Smooth muscle cell (in vitro differentiated cells): ENCODE measurements at regions not wholly inside any gene's neighbourhood (a gene's known extent, or its start where the extent isn't known, plus 50 kb on each side); places are given as distances from the start of the nearest gene placed in this dataset.

Experiments
- DNase-seq: peaks from one replicate; lab custom pipeline; 2025; ENCODE audit not compliant: unreplicated experiment; lab: John Stamatoyannopoulos, UW
- H2AFZ ChIP-seq: fragments of 200-600 bp; sonication (generic); 2 replicates; pipeline ENCODE4 v1.6.0; 2016; ENCODE audit warnings: antibody characterized with exemption, low read depth, mild to moderate bottlenecking
- H3F3A ChIP-seq: fragments of 200-600 bp; sonication (generic); 2 replicates; pipeline ENCODE4 v1.6.0; 2017; ENCODE audit warnings: antibody characterized with exemption, low read depth
- H3K27ac ChIP-seq: fragments of 200-600 bp; sonication (generic); 2 replicates; pipeline ENCODE4 v1.5.1; 2016; ENCODE audit warnings: low read depth, mild to moderate bottlenecking
- H3K27me3 ChIP-seq: fragments of 200-600 bp; sonication (generic); 2 replicates; pipeline ENCODE4 v1.6.1; 2016; ENCODE audit warnings: low read depth, mild to moderate bottlenecking
- H3K36me3 ChIP-seq: fragments of 200-600 bp; sonication (generic); 2 replicates; pipeline ENCODE4 v1.5.1; 2016; ENCODE audit warnings: low read depth
- H3K4me1 ChIP-seq: fragments of 200-600 bp; sonication (generic); 2 replicates; pipeline ENCODE4 v1.5.1; 2016; ENCODE audit warnings: low read depth
- H3K4me2 ChIP-seq: fragments of 200-600 bp; sonication (generic); 2 replicates; pipeline ENCODE4 v1.6.0; 2016; ENCODE audit warnings: mild to moderate bottlenecking
- H3K4me3 ChIP-seq: fragments of 200-600 bp; sonication (generic); 2 replicates; pipeline ENCODE4 v1.5.1; 2016; ENCODE audit warnings: mild to moderate bottlenecking
- H3K79me2 ChIP-seq: fragments of 200-600 bp; sonication (generic); 2 replicates; pipeline ENCODE4 v1.6.0; 2016; ENCODE audit warnings: low read depth, mild to moderate bottlenecking
- H3K9ac ChIP-seq: fragments of 200-600 bp; sonication (generic); 2 replicates; pipeline ENCODE4 v1.6.0; 2016; ENCODE audit warnings: low read depth
- H3K9me3 ChIP-seq: fragments of 200-600 bp; sonication (generic); replicated peaks from 2 replicates; pipeline ENCODE4 v1.5.1; 2016; ENCODE audit warnings: low read depth
- H4K20me1 ChIP-seq: fragments of 200-600 bp; sonication (generic); 2 replicates; pipeline ENCODE4 v1.6.0; 2016; ENCODE audit warnings: low read depth
- WGBS: methylation state at CpG from one replicate; pipeline ENCODE4 v1.1.7; 2016; ENCODE audit warnings: low lambda C conversion rate; 5-methylcytosine and 5-hydroxymethylcytosine counted together
- TF ChIP-seq, protein P1 (sequence below): fragments of 200-600 bp; sonication (generic); IDR thresholded peaks from 2 replicates; pipeline ENCODE4 v1.5.1; 2017; ENCODE audit warnings: borderline replicate concordance, mild to moderate bottlenecking, antibody characterized with exemption; ENCODE audit not compliant: insufficient read depth, poor library complexity, severe bottlenecking

DNA sequence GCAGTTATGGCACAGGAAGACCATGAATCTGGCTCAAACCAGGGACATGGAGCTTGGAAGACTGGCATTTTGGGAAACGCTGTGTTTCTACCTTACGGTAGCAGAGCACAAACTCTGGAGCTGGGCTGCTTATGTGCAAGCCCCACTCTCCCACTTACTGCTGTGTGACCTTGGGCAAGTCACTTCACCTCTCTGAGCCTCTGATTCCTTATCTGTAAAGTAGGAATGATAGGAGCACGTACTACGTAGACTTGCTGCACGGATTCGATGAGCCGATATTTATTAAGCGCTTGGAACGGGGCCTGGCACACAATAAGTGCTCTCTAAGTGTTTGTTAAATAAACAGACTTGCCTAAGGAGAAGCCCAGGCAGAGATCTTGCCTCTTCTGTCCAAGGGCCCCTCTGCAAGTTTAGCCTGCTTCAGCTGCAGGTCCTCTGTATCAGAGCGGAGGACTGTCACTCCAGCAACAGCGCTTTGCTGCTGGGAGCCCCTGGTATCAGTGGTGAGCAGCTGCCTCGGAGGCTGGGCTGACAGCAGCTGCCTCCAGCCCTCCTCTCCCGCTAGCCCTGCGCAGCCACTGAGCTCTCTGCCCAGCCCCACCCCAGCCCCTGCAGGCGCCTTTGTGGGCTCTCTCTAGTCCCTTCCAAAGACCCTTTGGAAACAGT is 96.9 kb upstream of the ANO1 start:
- no peak overlapping the region for H3K4me2 ChIP-seq
- H3K36me3 ChIP-seq = no peaks in the 10 kb centered on the region
- H3K4me3 ChIP-seq = no peak overlapping the region
- no peak overlapping the region for H2AFZ ChIP-seq
- H4K20me1 ChIP-seq = no peaks in the 10 kb centered on the region
- 64% methylated on average over 15 of the region's 15 CpGs for WGBS
- peaks cover 35% of the 10 kb centered on the region for H3K27me3 ChIP-seq
- no peaks in the 10 kb centered on the region for H3F3A ChIP-seq
- H3K9ac ChIP-seq = no peak overlapping the region
- TF ChIP-seq, protein P1, sequence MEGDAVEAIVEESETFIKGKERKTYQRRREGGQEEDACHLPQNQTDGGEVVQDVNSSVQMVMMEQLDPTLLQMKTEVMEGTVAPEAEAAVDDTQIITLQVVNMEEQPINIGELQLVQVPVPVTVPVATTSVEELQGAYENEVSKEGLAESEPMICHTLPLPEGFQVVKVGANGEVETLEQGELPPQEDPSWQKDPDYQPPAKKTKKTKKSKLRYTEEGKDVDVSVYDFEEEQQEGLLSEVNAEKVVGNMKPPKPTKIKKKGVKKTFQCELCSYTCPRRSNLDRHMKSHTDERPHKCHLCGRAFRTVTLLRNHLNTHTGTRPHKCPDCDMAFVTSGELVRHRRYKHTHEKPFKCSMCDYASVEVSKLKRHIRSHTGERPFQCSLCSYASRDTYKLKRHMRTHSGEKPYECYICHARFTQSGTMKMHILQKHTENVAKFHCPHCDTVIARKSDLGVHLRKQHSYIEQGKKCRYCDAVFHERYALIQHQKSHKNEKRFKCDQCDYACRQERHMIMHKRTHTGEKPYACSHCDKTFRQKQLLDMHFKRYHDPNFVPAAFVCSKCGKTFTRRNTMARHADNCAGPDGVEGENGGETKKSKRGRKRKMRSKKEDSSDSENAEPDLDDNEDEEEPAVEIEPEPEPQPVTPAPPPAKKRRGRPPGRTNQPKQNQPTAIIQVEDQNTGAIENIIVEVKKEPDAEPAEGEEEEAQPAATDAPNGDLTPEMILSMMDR = no peak
- H3K4me1 ChIP-seq = peaks cover 21% of the 10 kb centered on the region
- H3K79me2 ChIP-seq = no peaks in the 10 kb centered on the region
- no peak overlapping the region for H3K27ac ChIP-seq
- no peaks in the 10 kb centered on the region for H3K9me3 ChIP-seq
- no peak for DNase-seq

DNA sequence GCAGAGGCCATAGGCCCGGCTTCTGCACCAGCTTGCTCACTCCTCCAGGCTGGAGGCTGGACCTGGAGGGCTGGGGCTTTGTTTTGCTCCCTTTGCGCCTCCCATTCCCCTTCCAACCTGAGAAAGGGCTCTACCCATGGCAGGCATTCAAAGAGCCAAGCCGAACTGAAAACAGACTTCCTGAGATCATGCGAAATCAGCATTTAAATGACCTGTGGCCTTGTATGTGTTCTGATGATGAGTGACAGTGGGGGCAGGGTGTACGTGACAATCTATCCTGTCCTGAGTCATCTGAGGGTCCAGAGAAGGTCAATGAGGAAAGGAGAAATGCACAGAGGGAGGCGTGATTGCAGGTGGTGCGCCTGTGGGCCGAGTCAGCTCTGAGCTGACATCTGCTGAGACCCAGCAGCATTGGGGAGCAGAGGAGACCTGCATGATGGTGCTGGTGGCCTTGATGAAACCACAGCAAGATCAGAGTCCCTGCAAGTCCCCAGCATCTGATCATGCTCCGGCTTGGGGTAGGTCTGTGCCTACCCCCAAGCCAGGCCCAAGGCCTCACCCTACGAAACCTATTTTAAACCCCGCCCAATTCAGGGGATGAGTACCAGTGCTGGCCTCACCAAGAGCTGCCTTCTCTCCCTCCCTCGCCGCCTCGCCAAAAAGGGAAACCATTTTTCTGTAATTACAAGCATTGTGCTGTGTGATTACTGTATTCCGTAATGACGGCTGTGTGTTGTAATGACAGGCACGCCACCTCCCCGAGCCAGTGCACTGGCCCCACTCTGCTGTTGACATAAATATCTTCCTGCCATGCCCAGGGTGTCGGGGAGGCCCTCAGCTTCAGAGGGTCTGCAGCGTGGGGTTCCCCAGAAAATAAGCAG is 95.2 kb upstream of the ANO1 start:
- H3K4me1 ChIP-seq = peaks cover 23% of the 10 kb centered on the region
- 86% methylated on average over 20 of the region's 20 CpGs for WGBS
- peaks cover 50% of the 10 kb centered on the region for H3K27me3 ChIP-seq

DNA sequence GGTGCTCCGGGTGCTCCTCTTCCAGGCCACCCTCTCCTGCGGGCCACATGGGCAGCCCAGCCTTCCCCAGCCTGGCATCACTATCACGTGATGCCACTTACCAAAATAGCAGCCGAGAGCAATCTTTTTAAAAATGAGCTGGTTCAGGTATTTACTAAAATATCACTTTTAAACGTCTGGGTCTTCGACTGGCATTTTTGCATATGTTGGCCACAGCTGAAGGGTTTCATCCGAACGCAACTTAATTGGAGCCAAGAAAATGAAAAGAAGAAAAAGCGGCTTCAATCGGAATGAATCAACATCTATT is 94.6 kb upstream of the ANO1 start:
- Histone ChIP-seq H3K36me3 (no peaks in the 10 kb centered on the region), H3K4me1 (peaks cover 23% of the 10 kb centered on the region), H3K4me2 (no peak overlapping the region), H2AFZ (no peak overlapping the region), H3K27me3 (peaks cover 55% of the 10 kb centered on the region), H3K9me3 (no peaks in the 10 kb centered on the region), H3K9ac (no peak overlapping the region), H3F3A (no peaks in the 10 kb centered on the region), H3K27ac (no peak overlapping the region), H4K20me1 (no peaks in the 10 kb centered on the region), H3K79me2 (no peaks in the 10 kb centered on the region), H3K4me3 (no peak overlapping the region)
- DNase-seq = no peak
- 91% methylated on average over 10 of the region's 10 CpGs for WGBS
- TF ChIP-seq, protein P1 = no peak

More for the DNA sequence above, 95.2 kb upstream of the ANO1 start:
- H3K36me3 ChIP-seq = no peaks in the 10 kb centered on the region
- H2AFZ ChIP-seq = no peak overlapping the region
- no peak for DNase-seq
- H3K27ac ChIP-seq = no peak overlapping the region
- H3K9ac ChIP-seq = no peak overlapping the region
- H4K20me1 ChIP-seq = no peaks in the 10 kb centered on the region
- TF ChIP-seq, protein P1 = no peak
- no peak overlapping the region for H3K4me3 ChIP-seq
- no peaks in the 10 kb centered on the region for H3K9me3 ChIP-seq
- no peak overlapping the region for H3K4me2 ChIP-seq
- no peaks in the 10 kb centered on the region for H3K79me2 ChIP-seq
- no peaks in the 10 kb centered on the region for H3F3A ChIP-seq
